A673 (cell line): ENCODE measurements at regions not wholly inside any gene's neighbourhood (a gene's known extent, or its start where the extent isn't known, plus 50 kb on each side); places are given as distances from the start of the nearest gene placed in this dataset.
"Not testable (repeated sequence)": the region's sequence is repeated elsewhere in the genome, so short reads cannot be mapped to it uniquely, and the experiment has no call there.

Experiments used
- BruUV-seq: library from RNA; stranded (reverse); fragments of 400-500 nt; replicated peaks from 2 replicates; lab custom pipeline; 2021; lab: Mats Ljungman, UMichigan
- CTCF ChIA-PET: fragments of 300-600 bp; sonication (Branson Sonifier 250); formaldehyde crosslinking; loops from one replicate; lab custom pipeline; 2022; ENCODE audit warnings: antibody characterized with exemption; lab: Charles Lee
- POLR2A ChIA-PET: fragments of 300-600 bp; sonication (Branson Sonifier 250); formaldehyde crosslinking; loops from one replicate; lab custom pipeline; 2022; ENCODE audit warnings: antibody characterized with exemption; ENCODE audit not compliant: low non-redundant PET; lab: Charles Lee
- DNase-seq: peaks from one replicate; pipeline ENCODE4 v3.0.0-alpha.2; 2015; ENCODE audit warnings: low spot score
- H3K27ac ChIP-seq: fragments of 200-600 bp; sonication (generic); 2 replicates; pipeline ENCODE4 v1.5.1; 2016; ENCODE audit warnings: mixed run types, low read depth, mild to moderate bottlenecking, mixed read lengths, antibody characterized with exemption, low read length; ENCODE audit not compliant: poor library complexity, severe bottlenecking
- H3K27me3 ChIP-seq: fragments of 200-600 bp; sonication (generic); replicated peaks from 2 replicates; pipeline ENCODE4 v1.6.1; 2017; ENCODE audit warnings: mixed run types, low read depth, mild to moderate bottlenecking, mixed read lengths, antibody characterized with exemption, low read length; ENCODE audit not compliant: insufficient read depth, poor library complexity
- H3K36me3 ChIP-seq: fragments of 200-600 bp; sonication (generic); 2 replicates; pipeline ENCODE4 v1.6.1; 2016; ENCODE audit warnings: mixed run types, mild to moderate bottlenecking, mixed read lengths, antibody characterized with exemption, low read length; ENCODE audit not compliant: insufficient read depth, poor library complexity, severe bottlenecking
- H3K4me1 ChIP-seq: fragments of 200-600 bp; sonication (generic); 2 replicates; pipeline ENCODE4 v1.6.1; 2017; ENCODE audit warnings: mixed run types, mild to moderate bottlenecking, mixed read lengths, antibody characterized with exemption, low read length; ENCODE audit not compliant: insufficient read depth, poor library complexity, severe bottlenecking
- H3K4me3 ChIP-seq: fragments of 200-600 bp; sonication (generic); 2 replicates; pipeline ENCODE4 v1.5.1; 2016; ENCODE audit warnings: low read depth, mixed run types, mild to moderate bottlenecking, mixed read lengths, low read length; ENCODE audit not compliant: poor library complexity, severe bottlenecking
- H3K9me3 ChIP-seq: fragments of 200-600 bp; sonication (generic); 2 replicates; pipeline ENCODE4 v1.6.1; 2016; ENCODE audit warnings: mixed run types, low read depth, mild to moderate bottlenecking, mixed read lengths, antibody characterized with exemption, low read length; ENCODE audit not compliant: poor library complexity, severe bottlenecking
- EZH2 ChIP-seq: fragments of 200-600 bp; sonication (generic); IDR thresholded peaks from 2 replicates; pipeline ENCODE4 v1.6.1; 2017; ENCODE audit warnings: borderline replicate concordance, low read depth, mild to moderate bottlenecking, mixed read lengths, antibody characterized with exemption, low read length; ENCODE audit not compliant: poor library complexity, severe bottlenecking
- intact Hi-C: fragments of 100-400 bp; cut with micrococcal nuclease; formaldehyde crosslinking; loops from one replicate; pipeline ENCODE4 v1.10.0; 2022; ENCODE audit not compliant: unreplicated experiment
- TF ChIP-seq, protein P1 (sequence below): fragments of 300-800, 200-600 bp; sonication (generic); conservative IDR thresholded peaks from 2 replicates; pipeline ENCODE4 v1.5.1; 2017; ENCODE audit warnings: low read depth, mild to moderate bottlenecking, antibody characterized with exemption, low read length, moderate library complexity, mixed read lengths

DNA sequence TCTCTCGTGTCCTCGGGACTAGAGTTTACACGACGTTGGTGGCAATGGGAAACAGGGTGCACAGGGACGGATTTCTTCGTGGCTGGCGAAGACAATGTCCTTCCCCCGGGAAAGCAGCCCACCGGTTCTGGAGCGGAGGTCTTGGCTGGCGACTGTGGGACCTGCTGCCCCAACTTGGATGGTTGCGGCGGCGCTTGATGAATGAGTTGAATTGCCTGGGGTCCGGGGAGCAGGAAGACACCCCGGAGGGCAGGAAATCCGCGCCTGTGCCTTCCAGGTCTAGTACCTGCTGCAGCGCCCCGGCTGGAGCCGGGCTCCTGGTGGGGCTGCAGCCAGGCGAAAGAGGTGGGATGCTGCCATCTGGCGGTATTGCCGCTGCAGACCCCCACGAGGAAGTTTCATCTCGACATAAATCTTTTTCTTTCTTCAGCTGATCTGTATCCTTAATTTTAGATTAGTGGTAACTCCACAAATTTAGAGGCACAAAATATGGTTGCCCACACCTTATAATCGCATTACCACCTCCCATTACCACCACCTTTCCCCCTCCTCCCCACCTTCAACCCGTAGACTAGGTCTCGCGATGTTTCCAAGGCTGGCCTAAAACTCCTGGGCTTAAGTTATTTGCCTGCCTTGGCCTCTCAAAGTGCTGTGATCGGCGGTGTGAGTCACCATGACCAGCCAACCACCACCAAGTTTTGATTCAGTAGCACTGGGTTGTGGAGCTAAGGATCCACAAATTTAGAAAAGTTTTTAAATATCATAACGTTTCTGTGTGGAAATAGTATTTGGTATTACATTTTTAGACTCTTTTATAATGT is 1929.7 kb upstream of the DEFB115 start:
- H3K4me1 ChIP-seq, H3K36me3 ChIP-seq, CTCF ChIA-PET, BruUV-seq, H3K27me3 ChIP-seq, H3K27ac ChIP-seq, POLR2A ChIA-PET, H3K4me3 ChIP-seq: not testable (repeated sequence)
- TF ChIP-seq, protein P1, sequence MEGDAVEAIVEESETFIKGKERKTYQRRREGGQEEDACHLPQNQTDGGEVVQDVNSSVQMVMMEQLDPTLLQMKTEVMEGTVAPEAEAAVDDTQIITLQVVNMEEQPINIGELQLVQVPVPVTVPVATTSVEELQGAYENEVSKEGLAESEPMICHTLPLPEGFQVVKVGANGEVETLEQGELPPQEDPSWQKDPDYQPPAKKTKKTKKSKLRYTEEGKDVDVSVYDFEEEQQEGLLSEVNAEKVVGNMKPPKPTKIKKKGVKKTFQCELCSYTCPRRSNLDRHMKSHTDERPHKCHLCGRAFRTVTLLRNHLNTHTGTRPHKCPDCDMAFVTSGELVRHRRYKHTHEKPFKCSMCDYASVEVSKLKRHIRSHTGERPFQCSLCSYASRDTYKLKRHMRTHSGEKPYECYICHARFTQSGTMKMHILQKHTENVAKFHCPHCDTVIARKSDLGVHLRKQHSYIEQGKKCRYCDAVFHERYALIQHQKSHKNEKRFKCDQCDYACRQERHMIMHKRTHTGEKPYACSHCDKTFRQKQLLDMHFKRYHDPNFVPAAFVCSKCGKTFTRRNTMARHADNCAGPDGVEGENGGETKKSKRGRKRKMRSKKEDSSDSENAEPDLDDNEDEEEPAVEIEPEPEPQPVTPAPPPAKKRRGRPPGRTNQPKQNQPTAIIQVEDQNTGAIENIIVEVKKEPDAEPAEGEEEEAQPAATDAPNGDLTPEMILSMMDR: peak; percentile 39; the same call in 1 of the 2 replicates
- intact Hi-C loops: loop anchor here (10.0 kb wide), 1 partner anchor 1027 kb away; no protein-coding TSS in a partner anchor
- peak; percentile 48 for DNase-seq
- peaks cover 36% of the 10 kb centered on the region for H3K9me3 ChIP-seq

- H3K27me3 ChIP-seq, CTCF ChIA-PET, intact Hi-C loops, H3K36me3 ChIP-seq, H3K27ac ChIP-seq, H3K4me3 ChIP-seq, DNase-seq, BruUV-seq, H3K4me1 ChIP-seq: not testable (repeated sequence)
- POLR2A ChIA-PET: interaction anchor here (0.6 kb wide), 1 partner anchor 772 kb away, joined by 4 read pairs; no protein-coding TSS in a partner anchor
- H3K9me3 ChIP-seq: peaks cover 42% of the 10 kb centered on the region
Measured at GRCh38 chr20:29330429-29331115, 1926.9 kb upstream of the DEFB115 start.

DNA sequence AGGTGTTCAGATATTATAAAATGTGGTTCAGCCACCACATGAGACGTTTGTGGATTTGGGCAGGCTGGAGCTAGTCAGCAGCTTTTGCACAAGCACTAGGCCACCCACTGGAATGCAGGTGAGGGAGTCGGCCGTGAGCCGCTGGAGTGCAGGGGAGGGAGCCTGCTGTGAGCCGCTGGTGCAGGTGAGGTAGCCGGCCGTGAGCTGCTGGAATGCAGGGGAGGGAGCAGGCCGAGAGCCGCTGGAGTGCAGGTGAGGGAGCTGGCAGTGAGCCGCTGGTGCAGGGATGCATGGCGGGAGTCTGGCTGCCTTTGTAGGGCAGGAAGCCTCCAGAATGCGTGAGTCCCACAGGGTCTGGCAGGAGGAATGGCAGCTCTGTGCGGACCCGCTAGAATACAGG is 1907.6 kb upstream of the DEFB115 start:
- no peaks in the 10 kb centered on the region for H3K4me1 ChIP-seq
- no peak overlapping the region for H3K4me3 ChIP-seq
- no peak overlapping the region for H3K27ac ChIP-seq
- POLR2A ChIA-PET: no interaction called here
- intact Hi-C loops: no loop called here
- TF ChIP-seq, protein P1: no peak
- no peak for TF ChIP-seq EZH2
- CTCF ChIA-PET: no interaction called here
- no peaks in the 10 kb centered on the region for H3K36me3 ChIP-seq
- no TSS peak for BruUV-seq
- peaks cover under 1% of the 10 kb centered on the region for H3K9me3 ChIP-seq
- no peaks in the 10 kb centered on the region for H3K27me3 ChIP-seq
- DNase-seq: no peak

DNA sequence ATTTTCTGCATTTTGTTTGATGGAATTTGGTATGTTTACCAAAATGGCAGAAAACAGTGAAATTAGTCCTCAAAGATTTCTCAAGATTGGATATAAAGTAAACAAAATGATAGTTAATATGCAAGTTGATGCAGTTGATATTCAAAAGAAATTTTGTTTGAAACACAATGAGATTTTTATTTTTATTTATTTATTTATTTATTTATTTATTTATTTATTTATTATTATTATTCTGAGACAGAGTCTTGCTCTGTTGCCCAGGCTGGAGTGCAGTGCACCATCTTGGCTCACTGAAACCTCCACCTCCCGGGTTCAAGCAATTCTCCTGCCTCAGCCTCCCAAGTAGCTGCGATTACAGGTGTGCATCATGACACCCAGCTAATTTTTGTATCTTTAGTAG is 1881.5 kb upstream of the DEFB115 start:
- POLR2A ChIA-PET, H3K4me1 ChIP-seq, H3K27ac ChIP-seq, H3K9me3 ChIP-seq, CTCF ChIA-PET, intact Hi-C loops, H3K27me3 ChIP-seq, BruUV-seq, H3K4me3 ChIP-seq, H3K36me3 ChIP-seq, DNase-seq: not testable (repeated sequence)

- H3K36me3 ChIP-seq, H3K9me3 ChIP-seq, intact Hi-C loops, DNase-seq, H3K4me3 ChIP-seq, BruUV-seq, H3K4me1 ChIP-seq, H3K27ac ChIP-seq, CTCF ChIA-PET, POLR2A ChIA-PET, H3K27me3 ChIP-seq: not testable (repeated sequence)
Measured at GRCh38 chr20:29392853-29393252, 1864.6 kb upstream of the DEFB115 start.
